ENCODE measurements at regions not wholly inside any gene's neighbourhood (a gene's known extent, or its start where the extent isn't known, plus 50 kb on each side); places are given as distances from the start of the nearest gene placed in this dataset.

- TF ChIP-seq CTCF (conservative IDR thresholded peaks at IDR 0.05) (no peak), EZH2 (IDR thresholded peaks at IDR 0.05; ENCODE audit: low read depth) (no peak)
Observed at GRCh38 chr3:127375151-127375930, 87.5 kb upstream of the PRR20G start.
